GM12865 (cell line): ENCODE measurements at regions not wholly inside any gene's neighbourhood (a gene's known extent, or its start where the extent isn't known, plus 50 kb on each side); places are given as distances from the start of the nearest gene placed in this dataset.

Source experiments
- DNase-seq: peaks from one replicate; pipeline ENCODE4 v3.0.0; 2010; ENCODE audit warnings: low read depth
- H3K4me3 ChIP-seq: 2 replicates; pipeline ENCODE4 v1.5.1; 2011; ENCODE audit warnings: mild to moderate bottlenecking, low read depth, low read length, control low read depth
- CTCF ChIP-seq: IDR thresholded peaks from 2 replicates; pipeline ENCODE4 v1.5.1; 2011; ENCODE audit warnings: low read length, control low read depth, low read depth, inconsistent platforms; ENCODE audit not compliant: insufficient read depth; ENCODE audit errors: missing control alignments

DNA sequence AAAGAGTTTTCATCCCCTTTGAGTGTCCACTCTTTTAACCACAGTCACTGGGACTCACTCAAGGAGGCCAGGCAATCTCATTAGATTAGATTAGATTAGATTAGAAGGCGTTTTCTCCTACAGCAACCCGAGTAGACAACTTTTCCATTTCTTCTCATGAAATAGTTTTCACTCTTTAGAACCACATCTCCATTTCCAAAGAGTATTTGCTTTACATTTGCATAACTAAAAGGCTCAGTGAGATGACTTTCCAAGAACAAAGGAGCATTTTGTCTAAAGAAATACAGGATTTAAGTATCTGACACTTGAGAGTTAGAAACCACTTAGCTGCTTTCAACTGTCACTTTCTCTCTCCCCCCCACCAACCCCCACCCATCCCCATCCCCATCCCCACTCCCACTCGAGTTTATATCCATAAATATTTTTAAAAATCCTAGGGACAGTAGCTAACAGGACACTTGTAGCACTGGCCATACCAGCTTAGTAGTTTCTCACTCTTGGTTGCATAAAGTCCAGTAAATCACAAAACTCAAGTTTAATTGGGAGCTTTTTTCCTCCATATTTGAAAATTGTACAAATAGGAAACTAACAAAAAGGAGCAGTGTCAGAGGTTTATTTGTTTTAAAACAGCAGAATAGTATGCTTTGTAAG, 2202.9 kb upstream of the WWC1 start:
- no peak for TF ChIP-seq CTCF
- no peak for DNase-seq
- H3K4me3 ChIP-seq = no peak overlapping the region

GRCh38 chr5:166091931-166092330, 2199.5 kb upstream of the WWC1 start:
- H3K4me3 ChIP-seq = no peak overlapping the region
- TF ChIP-seq CTCF = no peak
- no peak for DNase-seq

DNA sequence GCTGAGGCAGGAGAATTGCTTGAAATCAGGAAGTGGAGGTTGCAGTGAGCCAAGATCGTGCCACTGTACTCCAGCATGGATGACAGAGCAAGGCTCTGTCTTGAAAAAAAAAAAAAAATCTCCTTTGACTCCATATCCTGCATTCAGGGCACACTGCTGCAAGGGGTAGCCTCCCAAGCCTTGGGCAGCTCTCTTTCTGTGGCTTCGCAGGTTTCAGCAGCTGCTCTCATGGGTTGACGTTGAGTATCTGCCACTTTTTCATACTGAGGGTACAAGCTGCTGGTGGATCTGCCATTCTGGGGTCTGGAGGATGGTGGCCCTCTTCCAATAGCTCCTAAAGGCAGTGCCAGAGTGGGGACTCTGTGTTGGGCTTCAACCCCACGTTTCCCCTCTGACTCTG, 2198.1 kb upstream of the WWC1 start:
- no peak for DNase-seq
- H3K4me3 ChIP-seq = no peak overlapping the region
- no peak for TF ChIP-seq CTCF

DNA sequence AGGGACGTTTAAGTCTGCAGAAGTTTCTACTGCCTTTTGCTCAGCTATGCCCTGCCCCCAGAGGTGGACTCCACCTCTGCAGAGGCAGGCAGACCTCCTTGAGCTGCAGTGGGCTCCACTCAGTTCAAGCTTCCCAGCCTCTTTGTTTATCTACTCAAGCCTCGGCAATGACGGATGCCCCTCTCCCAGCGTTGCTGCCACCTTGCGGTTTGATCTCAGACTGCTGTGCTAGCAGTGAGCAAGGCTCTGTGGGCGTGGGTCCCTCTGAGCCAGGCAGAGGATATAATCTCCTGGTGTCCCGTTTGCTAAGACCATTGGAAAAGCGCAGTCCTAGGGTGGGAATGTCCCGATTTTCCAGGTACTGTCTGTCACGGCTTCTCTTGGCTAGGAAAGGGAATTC, 2188.5 kb upstream of the WWC1 start:
- no peak for TF ChIP-seq CTCF
- no peak for DNase-seq
- H3K4me3 ChIP-seq = no peak overlapping the region

DNA sequence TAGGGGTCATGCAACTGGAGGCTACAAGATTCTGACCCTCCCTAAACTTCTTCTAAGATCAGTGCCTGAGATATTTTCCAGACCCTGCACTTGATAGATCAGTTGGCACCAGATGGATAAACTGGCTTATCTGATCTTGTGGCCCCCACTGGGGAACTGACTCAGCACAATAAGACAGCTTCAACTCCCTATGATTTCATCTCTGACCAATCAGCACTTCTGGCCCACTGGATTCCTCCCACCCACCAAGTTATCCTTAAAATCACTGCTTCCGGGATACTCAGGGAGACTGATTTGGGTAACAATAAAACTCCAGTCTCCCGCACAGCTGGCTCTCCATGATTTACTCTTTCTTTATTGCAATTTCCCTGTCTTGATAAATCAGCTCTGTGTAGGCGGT, 2180.4 kb upstream of the WWC1 start:
- TF ChIP-seq CTCF = no peak
- no peak for DNase-seq
- no peak overlapping the region for H3K4me3 ChIP-seq

GRCh38 chr5:166117072-166118066, 2174.1 kb upstream of the WWC1 start:
- no peak for TF ChIP-seq CTCF
- no peak overlapping the region for H3K4me3 ChIP-seq
- DNase-seq = no peak
